Activated CD8-positive, alpha-beta memory T cell treated with anti-CD3 and anti-CD28 coated beads for 36 hours (primary cell): ENCODE measurements at regions not wholly inside any gene's neighbourhood (a gene's known extent, or its start where the extent isn't known, plus 50 kb on each side); places are given as distances from the start of the nearest gene placed in this dataset.
"Not testable (repeated sequence)": the region's sequence is repeated elsewhere in the genome, so short reads cannot be mapped to it uniquely, and the experiment has no call there.

ENCODE experiments used
- CTCF ChIA-PET: fragments of 350-600 bp; sonication (Branson Sonifier 250); formaldehyde crosslinking; loops from one replicate; lab custom pipeline; 2021; ENCODE audit warnings: antibody characterized with exemption; lab: Charles Lee
- POLR2A ChIA-PET: fragments of 350-600 bp; sonication (Branson Sonifier 250); formaldehyde crosslinking; loops from one replicate; lab custom pipeline; 2021; ENCODE audit warnings: antibody characterized with exemption; lab: Charles Lee

DNA sequence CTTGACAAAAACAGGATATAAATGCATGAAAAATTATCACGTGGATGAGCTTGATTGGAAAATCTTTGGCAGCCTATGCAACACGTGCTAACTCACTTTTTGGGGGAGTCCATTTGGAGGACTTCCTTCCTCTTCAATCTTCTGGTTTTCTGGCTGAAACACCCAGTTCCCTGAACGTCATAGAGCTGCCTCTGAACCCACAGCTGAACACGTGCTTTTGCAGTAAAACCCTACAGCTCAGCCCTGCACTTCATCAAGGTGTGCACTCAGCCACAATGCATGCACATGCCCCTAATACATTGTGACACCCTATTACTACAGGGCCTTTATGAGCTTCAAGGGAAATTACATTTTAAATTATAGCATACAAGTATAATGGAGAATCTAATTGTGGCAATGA is 808.7 kb upstream of the AUTS2 start:
- ChIA-PET CTCF (no interaction called here), POLR2A (no interaction called here)

DNA sequence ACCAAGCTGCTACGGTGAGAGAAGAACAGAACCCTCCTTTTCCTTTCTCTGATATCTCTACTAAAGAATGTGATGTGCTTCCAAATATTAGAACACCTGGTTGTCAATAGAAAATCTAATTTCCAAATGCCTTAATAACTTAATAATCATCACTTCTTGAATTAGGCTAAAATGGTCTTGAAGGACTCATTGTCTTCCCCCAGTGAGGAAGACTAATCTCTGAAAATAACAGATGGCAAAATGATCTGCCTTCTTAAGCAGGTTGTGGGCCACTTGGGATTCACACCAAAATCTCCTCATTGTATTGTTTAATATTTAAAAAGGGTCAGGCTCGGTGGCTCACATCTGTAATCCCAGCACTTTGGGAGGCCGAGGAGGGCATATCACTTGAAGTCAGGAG is 805.9 kb upstream of the AUTS2 start:
- CTCF ChIA-PET, result no interaction called here
- POLR2A ChIA-PET, result no interaction called here

GRCh38 chr7:68793513-68793912 is 804.8 kb upstream of the AUTS2 start:
- POLR2A ChIA-PET, result no interaction called here
- CTCF ChIA-PET, result no interaction called here

DNA sequence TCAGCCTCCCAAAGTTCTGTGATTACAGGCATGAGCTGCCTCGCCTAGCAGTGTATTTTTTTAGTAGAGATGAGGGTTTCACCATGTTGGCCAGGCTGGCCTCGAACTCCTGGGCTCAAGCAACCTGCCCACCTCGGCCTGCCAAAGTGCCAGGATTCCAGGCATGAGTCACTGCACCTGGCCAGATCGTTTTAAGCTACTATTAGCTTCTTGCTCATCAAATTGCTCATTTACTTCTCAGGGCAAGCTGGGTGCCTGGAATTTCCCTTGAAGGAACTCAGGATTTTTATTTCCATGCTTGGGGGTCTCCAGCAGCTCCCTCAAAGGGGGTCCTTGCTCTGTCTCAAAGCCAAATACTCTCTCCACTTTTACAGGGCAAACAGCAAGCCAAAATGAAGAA is 798.0 kb upstream of the AUTS2 start:
- CTCF ChIA-PET, result no interaction called here
- POLR2A ChIA-PET, result no interaction called here

GRCh38 chr7:68805159-68805558 is 793.1 kb upstream of the AUTS2 start:
- POLR2A ChIA-PET, result no interaction called here
- CTCF ChIA-PET, result no interaction called here

DNA sequence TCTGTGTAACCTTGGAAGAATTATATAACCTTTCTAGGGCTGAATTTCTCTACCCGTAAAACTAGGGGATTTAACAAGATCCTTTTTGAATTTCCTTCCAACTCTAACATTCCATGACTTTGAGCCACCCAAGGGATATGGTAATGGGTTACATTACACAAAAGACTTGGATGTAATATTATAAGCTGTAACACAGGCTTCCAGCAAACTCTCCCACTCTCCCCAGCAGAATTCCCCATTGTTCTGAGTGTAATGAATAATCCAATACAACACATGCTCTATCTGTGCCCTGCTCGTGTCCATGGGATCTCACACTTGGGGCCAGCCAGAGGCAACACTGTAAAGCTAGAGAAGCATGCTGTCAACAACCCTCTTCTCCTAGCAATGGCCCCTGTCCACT is 790.6 kb upstream of the AUTS2 start:
- ChIA-PET CTCF (interaction anchor here (0.7 kb wide), 1 partner anchor 11 kb away, joined by 5 read pairs; no protein-coding TSS in a partner anchor), POLR2A (no interaction called here)

- POLR2A ChIA-PET, result no interaction called here
- CTCF ChIA-PET, result no interaction called here
Observed at GRCh38 chr7:68813551-68814080, 784.7 kb upstream of the AUTS2 start.

GRCh38 chr7:68816491-68816890 is 781.8 kb upstream of the AUTS2 start:
- ChIA-PET CTCF (no interaction called here), POLR2A (no interaction called here)

GRCh38 chr7:68820321-68820720 is 778.0 kb upstream of the AUTS2 start:
- CTCF ChIA-PET, result no interaction called here
- POLR2A ChIA-PET, result no interaction called here

DNA sequence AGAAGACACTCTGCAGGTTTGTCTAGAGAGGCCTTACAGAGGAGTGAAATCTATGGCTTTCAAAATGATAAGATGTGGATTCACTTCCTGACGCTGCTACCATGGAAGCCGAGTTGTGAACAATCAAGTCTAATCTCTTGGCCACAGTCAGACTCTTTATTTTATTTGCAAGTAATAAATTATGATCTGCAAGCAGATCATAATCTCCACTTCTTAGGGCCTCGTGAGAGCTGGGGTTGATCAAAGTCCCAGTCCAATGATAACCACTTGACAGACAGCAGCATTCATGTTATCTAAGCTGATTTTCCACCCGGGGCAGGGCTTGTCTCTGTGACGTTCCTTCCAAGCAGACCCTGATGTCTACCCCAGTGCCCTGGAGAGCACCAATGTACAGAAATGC is 776.4 kb upstream of the AUTS2 start:
- ChIA-PET CTCF (no interaction called here), POLR2A (no interaction called here)

GRCh38 chr7:68823996-68824780 is 774.1 kb upstream of the AUTS2 start:
- CTCF ChIA-PET, result no interaction called here

DNA sequence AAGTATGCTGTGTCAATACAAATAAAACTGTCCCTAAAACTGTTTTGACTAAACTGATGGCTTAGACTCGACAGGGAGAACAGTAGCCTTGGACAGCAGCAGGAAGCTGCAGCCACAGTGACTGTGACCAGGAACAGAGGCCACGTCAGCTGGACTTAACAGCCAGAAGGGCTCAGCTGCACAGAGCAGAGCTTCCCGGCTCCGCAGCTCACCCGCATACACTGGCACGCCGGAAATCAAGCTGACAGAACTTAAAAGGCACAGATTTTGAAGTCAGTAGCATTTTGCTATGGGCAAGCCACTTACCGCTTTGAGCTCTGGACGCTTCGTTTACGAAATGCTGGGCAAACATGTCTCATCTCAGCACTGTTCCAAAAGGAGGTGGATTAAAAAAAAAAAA is 769.7 kb upstream of the AUTS2 start:
- CTCF ChIA-PET, result interaction anchor here (0.6 kb wide), 1 partner anchor 124 kb away, joined by 3 read pairs; no protein-coding TSS in a partner anchor

More at GRCh38 chr7:68823996-68824780, 774.1 kb upstream of the AUTS2 start:
- POLR2A ChIA-PET, result no interaction called here

DNA sequence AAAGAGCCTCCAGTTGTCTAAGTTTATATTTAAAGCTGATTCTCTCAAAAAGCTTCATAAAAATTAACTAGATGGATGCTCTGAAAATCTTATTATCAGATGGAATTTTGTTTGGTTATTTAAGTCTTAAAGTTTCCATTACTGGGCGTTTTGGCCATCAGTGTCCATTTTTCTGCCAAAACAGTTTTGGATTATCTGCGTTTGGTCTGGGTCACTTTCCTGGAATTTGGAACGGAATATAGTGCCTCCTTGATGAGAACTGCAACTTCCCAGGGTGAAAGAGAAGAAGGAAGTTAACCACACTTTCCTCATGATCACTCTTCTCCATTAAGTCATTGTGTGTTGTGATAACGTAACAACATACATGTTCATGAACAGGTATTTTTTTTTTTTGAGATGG is 764.9 kb upstream of the AUTS2 start:
- CTCF ChIA-PET, result no interaction called here
- POLR2A ChIA-PET, result no interaction called here

More for the DNA sequence above, 769.7 kb upstream of the AUTS2 start:
- POLR2A ChIA-PET, result no interaction called here

DNA sequence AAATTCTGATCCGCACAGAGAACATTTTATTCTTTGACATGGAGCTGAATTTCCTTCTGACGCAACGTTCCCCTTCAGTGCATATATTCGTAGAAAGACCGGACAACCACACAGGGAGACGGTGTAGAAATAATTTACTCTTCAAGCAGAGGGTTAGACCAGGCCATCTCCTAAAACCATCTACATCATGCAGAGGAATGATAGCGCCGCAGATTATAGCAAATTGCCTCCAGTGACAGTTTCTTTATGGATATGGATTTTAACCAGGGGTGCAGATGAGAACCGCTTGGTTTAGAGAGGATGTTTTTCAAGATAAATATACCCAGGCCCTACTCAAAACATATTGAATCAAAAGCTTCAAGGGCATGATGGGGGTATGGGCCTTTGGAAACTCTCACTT is 759.3 kb upstream of the AUTS2 start:
- POLR2A ChIA-PET, result no interaction called here
- CTCF ChIA-PET, result no interaction called here

- ChIA-PET POLR2A (no interaction called here), CTCF (no interaction called here)
Observed at GRCh38 chr7:68840991-68841390, 757.3 kb upstream of the AUTS2 start.

DNA sequence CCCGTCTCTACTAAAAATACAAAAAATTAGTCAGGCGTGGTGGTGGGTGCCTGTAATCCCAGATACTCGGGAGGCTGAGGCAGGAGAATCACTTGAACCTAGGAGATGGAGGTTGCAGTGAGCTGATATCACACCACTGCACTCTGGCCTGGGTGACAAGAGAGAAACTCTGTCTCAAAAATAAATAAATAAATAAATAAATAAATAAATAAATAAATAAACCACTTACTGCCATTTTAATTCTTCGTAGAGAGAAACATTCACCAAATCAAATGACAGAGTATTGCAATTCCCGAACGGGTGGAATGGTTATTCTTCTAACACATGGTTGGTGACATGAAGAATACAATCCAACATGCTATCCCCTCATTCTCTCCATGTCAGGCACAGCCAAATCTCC is 754.3 kb upstream of the AUTS2 start:
- POLR2A ChIA-PET, CTCF ChIA-PET: not testable (repeated sequence)

DNA sequence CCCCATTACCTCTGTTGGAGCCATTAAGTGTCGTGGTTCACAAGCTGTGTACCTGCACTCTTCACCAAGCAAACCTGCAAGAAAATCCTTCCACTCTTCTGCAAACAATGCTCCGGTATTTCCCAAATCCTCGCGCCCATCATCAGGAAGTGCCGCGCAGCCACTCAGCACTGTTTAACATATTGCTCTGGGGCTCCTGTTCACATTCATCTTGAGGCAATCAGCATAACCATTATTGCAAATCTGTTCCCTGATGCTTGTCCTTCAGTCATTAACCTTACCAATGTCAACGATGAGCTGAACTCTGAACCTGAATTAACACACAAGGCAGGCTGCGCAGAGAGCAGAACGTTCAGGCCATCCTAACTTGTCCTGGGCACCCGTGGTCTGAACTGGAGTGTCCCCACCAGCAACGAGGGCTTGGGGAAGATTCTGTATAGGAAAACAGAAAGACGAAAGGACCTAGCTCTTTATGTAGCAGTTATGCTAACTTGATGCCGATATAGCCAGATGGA is 751.4 kb upstream of the AUTS2 start:
- CTCF ChIA-PET, result no interaction called here
- POLR2A ChIA-PET, result no interaction called here

DNA sequence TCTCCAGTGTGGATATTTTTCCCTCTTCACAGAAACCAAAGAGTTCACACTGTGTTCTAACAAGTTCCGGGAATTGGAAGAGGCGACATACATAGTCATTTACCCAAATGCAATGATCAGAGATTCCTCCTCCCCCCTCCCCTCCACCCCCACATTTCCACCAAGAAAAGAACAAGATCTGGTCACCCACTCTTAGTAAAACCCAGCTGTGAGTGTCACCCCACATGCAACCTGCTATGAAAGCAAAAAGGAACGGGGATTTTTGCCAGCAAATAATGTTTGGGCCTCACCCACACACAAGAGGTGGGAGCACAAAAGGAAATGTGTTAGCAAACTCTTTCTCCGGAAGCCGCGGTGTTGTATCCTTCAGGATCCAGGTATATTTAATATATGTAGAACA is 745.0 kb upstream of the AUTS2 start:
- ChIA-PET POLR2A (no interaction called here), CTCF (no interaction called here)

- CTCF ChIA-PET, result no interaction called here
- POLR2A ChIA-PET, result no interaction called here
Observed at GRCh38 chr7:68857571-68857970, 740.7 kb upstream of the AUTS2 start.

- ChIA-PET POLR2A (no interaction called here), CTCF (no interaction called here)
Observed at GRCh38 chr7:68858497-68858896, 739.8 kb upstream of the AUTS2 start.

DNA sequence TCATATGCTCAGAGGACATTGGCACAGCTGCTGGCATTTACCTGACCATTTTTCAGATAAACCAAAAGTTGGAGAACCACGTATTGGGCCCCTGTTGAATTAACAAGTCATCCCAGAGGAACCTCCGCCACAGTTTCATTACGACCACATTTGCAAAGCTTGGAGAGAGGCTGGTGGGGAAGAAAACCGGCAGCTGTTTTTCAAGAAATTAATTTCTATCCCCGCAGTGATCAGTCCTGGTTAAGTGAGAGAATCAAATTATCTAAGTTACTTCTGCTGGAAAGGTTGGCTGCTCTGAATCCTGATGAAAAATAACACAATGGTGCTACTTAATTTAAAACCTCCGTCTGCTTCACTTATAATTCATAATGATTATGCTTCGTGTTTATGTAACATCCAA is 737.1 kb upstream of the AUTS2 start:
- ChIA-PET POLR2A (no interaction called here), CTCF (no interaction called here)
